ENCODE measurements at regions not wholly inside any gene's neighbourhood (a gene's known extent, or its start where the extent isn't known, plus 50 kb on each side); places are given as distances from the start of the nearest gene placed in this dataset.

GRCh38 chr4:34039766-34040165 is 2204.5 kb downstream of the ARAP2 start:
- no peak for FAIRE-seq
- no peak for DNase-seq (ENCODE audit: low spot score)

- DNase-seq (ENCODE audit: low spot score) (no peak), FAIRE-seq (no peak)
These were observed 2201.2 kb downstream of the ARAP2 start for GRCh38 chr4:34043131-34043530.

GRCh38 chr4:34046580-34046979 is 2197.7 kb downstream of the ARAP2 start:
- DNase-seq (ENCODE audit: low spot score) (peak; percentile 81), FAIRE-seq (peak; percentile 52)

GRCh38 chr4:34047363-34047762 is 2197.0 kb downstream of the ARAP2 start:
- DNase-seq (ENCODE audit: low spot score) (no peak), FAIRE-seq (no peak)

- FAIRE-seq: no peak
These were observed 2178.2 kb downstream of the ARAP2 start for GRCh38 chr4:34066126-34066525.

GRCh38 chr4:34091451-34091850 is 2152.9 kb downstream of the ARAP2 start:
- no peak for DNase-seq (ENCODE audit: low spot score)
- no peak for FAIRE-seq

More at GRCh38 chr4:34066126-34066525, 2178.2 kb downstream of the ARAP2 start:
- DNase-seq (ENCODE audit: low spot score): no peak

GRCh38 chr4:34094114-34094513 is 2150.2 kb downstream of the ARAP2 start:
- DNase-seq (ENCODE audit: low spot score) (no peak), FAIRE-seq (no peak)

- no peak for DNase-seq (ENCODE audit: low spot score)
- no peak for FAIRE-seq
These were observed 2139.0 kb downstream of the ARAP2 start for GRCh38 chr4:34105311-34105710.

GRCh38 chr4:34108391-34108790 is 2135.9 kb downstream of the ARAP2 start:
- FAIRE-seq (no peak), DNase-seq (ENCODE audit: low spot score) (no peak)

GRCh38 chr4:34112573-34112972 is 2131.7 kb downstream of the ARAP2 start:
- DNase-seq (ENCODE audit: low spot score) (no peak), FAIRE-seq (no peak)

- DNase-seq (ENCODE audit: low spot score) (no peak), FAIRE-seq (no peak)
These were observed 2105.9 kb downstream of the ARAP2 start for GRCh38 chr4:34138385-34138784.

GRCh38 chr4:34139346-34139745 is 2105.0 kb downstream of the ARAP2 start:
- FAIRE-seq (no peak), DNase-seq (ENCODE audit: low spot score) (no peak)

GRCh38 chr4:34148322-34148908 is 2095.9 kb downstream of the ARAP2 start:
- DNase-seq (ENCODE audit: low spot score) (no peak), FAIRE-seq (no peak)

- DNase-seq (ENCODE audit: low spot score): no peak
- no peak for FAIRE-seq
These were observed 2086.8 kb downstream of the ARAP2 start for GRCh38 chr4:34157547-34157946.

GRCh38 chr4:34158878-34159277 is 2085.4 kb downstream of the ARAP2 start:
- peak; percentile 52 for DNase-seq (ENCODE audit: low spot score)
- FAIRE-seq: no peak

GRCh38 chr4:34170946-34171345 is 2073.4 kb downstream of the ARAP2 start:
- FAIRE-seq: peak; percentile 38
- peak; percentile 31 for DNase-seq (ENCODE audit: low spot score)

GRCh38 chr4:34176609-34177008 is 2067.7 kb downstream of the ARAP2 start:
- FAIRE-seq (no peak), DNase-seq (ENCODE audit: low spot score) (no peak)

- DNase-seq (ENCODE audit: low spot score) (no peak), FAIRE-seq (no peak)
These were observed 2065.8 kb downstream of the ARAP2 start for GRCh38 chr4:34178476-34178875.

GRCh38 chr4:34181311-34181841 is 2062.9 kb downstream of the ARAP2 start:
- FAIRE-seq (peak; percentile 88), DNase-seq (ENCODE audit: low spot score) (peak; percentile 89)

GRCh38 chr4:34181891-34182290 is 2062.4 kb downstream of the ARAP2 start:
- no peak for DNase-seq (ENCODE audit: low spot score)
- no peak for FAIRE-seq

GRCh38 chr4:34182306-34182705 is 2062.0 kb downstream of the ARAP2 start:
- DNase-seq (ENCODE audit: low spot score) (no peak), FAIRE-seq (no peak)

GRCh38 chr4:34183926-34184325 is 2060.4 kb downstream of the ARAP2 start:
- DNase-seq (ENCODE audit: low spot score) (peak; percentile 17), FAIRE-seq (no peak)

GRCh38 chr4:34187056-34187455 is 2057.3 kb downstream of the ARAP2 start:
- DNase-seq (ENCODE audit: low spot score) (no peak), FAIRE-seq (no peak)

GRCh38 chr4:34191443-34191842 is 2052.9 kb downstream of the ARAP2 start:
- DNase-seq (ENCODE audit: low spot score) (no peak), FAIRE-seq (no peak)
